GM10266 (cell line): ENCODE measurements at regions not wholly inside any gene's neighbourhood (a gene's known extent, or its start where the extent isn't known, plus 50 kb on each side); places are given as distances from the start of the nearest gene placed in this dataset.
"Not testable (repeated sequence)": the region's sequence is repeated elsewhere in the genome, so short reads cannot be mapped to it uniquely, and the experiment has no call there.

Source experiments
- DNase-seq: peaks from one replicate; pipeline ENCODE4 v3.0.0; 2012; ENCODE audit errors: extremely low spot score
- TF ChIP-seq, protein P1 (sequence below): IDR thresholded peaks from 2 replicates; pipeline ENCODE4 v1.5.1; 2012; ENCODE audit warnings: mild to moderate bottlenecking, low read depth; ENCODE audit not compliant: control insufficient read depth, insufficient read depth; ENCODE audit errors: missing control alignments

DNA sequence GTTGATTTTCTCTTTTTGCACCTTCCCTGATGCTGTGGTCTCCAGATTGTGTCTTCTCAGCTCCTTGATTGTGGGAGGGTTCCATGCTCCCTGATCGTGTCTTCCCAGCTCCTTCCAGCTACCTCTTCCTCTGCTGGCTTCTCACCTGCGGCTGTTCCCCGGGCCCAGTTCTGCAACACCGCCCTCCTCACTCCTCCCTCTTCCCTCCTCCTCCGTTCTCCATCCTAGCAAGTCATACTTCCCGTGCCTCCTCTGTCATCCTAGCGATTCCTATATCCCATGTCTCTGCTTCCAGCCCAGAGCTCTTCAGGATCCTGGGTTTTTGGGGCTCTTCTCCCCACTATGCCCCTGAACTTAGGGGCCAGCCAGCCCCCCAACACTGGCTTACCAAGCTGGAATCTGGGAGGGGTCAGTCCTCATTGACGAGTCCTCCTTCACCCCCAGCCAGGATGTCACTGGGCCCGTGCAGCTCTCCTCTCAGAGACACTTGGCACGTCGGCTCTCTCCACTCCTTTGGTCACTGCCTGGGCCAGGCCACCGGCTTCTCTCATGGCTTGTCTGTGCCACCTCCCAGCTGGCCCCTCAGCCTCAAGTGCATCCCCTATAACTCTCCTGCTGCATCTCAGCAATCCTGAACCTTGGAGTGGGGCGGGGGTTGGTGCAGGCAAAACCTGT lies 255.4 kb upstream of the MVB12B start:
- TF ChIP-seq, protein P1, sequence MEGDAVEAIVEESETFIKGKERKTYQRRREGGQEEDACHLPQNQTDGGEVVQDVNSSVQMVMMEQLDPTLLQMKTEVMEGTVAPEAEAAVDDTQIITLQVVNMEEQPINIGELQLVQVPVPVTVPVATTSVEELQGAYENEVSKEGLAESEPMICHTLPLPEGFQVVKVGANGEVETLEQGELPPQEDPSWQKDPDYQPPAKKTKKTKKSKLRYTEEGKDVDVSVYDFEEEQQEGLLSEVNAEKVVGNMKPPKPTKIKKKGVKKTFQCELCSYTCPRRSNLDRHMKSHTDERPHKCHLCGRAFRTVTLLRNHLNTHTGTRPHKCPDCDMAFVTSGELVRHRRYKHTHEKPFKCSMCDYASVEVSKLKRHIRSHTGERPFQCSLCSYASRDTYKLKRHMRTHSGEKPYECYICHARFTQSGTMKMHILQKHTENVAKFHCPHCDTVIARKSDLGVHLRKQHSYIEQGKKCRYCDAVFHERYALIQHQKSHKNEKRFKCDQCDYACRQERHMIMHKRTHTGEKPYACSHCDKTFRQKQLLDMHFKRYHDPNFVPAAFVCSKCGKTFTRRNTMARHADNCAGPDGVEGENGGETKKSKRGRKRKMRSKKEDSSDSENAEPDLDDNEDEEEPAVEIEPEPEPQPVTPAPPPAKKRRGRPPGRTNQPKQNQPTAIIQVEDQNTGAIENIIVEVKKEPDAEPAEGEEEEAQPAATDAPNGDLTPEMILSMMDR: no peak
- DNase-seq: no peak

DNA sequence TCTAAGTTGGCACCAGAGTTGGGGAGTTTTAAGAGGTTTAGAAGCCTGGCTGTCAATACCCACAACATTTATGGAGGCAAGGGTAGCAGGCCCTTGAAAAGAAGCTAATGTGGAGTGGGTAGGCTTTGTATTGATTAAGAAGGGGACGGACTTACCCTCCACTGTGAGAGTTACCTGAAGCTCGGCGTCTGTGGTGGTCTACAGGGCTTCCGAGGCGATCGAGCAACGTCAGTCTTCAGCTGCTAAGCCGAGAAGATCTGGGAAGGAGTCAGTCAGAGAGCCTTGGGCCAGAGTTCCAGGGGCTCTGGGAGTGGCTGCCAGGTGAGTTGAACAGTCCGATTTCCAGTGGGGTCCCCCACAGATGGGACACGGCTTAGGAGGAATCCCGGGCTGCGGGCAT lies 249.0 kb upstream of the MVB12B start:
- DNase-seq: not testable (repeated sequence)

DNA sequence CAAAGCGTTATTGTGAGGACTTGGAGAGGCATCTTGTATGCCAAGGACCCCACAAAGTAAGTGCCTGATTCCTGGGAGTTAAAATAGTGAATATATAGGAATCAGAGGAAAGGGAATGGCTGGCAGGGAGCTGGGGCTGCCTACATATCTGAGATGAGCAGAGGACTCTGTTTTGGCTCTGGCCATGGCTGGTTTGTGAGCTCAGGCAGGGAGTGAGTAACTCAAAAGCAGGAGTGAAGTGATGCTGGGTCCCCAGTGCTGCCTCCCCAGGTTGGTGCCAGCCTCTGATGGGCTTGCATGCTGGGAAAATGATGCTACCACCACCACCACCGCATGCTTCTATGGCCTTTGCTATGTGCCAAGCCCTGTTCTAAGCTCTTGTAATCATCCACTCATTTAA lies 246.0 kb upstream of the MVB12B start:
- TF ChIP-seq, protein P1: no peak
- no peak for DNase-seq

DNA sequence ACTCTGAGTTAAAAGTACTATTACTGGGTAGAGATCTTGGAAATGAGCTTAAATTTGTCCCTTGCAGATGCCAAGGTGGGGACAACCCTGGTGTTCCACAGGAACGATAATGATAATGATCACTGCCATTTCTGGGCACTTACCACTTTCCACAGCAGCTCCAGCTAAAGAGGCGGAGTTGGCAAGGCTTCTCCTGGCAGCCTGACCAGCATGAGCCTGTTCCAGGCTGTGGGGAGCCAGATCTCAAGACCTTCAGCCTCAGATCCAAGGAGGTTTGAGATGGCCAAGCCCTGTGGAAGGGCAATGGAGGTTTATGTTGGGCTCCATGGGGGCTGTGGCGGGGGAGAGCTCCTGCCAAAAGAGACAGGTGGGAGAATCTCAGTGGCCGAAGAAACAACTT lies 244.9 kb upstream of the MVB12B start:
- DNase-seq: no peak
- TF ChIP-seq, protein P1: no peak

DNA sequence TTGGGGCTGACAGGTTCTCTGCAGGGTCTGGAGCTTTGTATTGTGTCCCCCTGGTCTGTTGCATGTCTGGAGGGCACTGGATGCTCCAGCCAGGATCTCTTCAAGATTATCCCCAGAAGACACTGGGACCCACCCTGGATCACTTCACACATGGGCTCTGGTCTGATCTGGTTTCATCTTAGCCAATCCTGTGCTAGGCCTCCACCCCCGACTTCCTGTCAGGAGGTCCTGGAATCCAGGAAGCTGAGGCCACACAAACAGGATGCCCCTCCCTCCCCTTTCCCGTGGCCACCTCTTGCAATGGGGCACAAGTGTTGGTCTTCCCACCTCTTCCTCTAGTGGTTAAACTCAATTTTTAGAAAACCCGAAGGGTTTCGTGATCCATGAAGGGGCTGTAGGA lies 242.6 kb upstream of the MVB12B start:
- DNase-seq: no peak
- TF ChIP-seq, protein P1: no peak

DNA sequence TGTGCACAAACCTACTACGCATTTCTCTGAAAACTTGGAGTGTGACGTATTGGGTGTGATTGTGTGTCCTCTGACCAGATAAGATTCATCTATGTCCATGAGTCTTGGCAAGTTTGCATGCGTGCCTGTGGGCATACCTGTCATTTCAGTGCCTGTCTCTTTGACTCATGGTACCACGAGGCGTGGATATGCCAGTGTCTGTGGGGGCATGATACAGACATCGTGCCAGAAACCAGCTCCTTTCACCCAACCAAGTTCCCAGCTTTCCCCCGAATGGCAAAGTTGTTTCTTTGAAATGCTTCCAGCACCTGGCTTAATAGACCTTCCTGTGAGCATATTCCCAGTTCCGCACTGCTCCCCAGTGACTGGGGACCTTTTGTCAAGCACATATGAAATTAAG lies 241.9 kb upstream of the MVB12B start:
- no peak for DNase-seq

DNA sequence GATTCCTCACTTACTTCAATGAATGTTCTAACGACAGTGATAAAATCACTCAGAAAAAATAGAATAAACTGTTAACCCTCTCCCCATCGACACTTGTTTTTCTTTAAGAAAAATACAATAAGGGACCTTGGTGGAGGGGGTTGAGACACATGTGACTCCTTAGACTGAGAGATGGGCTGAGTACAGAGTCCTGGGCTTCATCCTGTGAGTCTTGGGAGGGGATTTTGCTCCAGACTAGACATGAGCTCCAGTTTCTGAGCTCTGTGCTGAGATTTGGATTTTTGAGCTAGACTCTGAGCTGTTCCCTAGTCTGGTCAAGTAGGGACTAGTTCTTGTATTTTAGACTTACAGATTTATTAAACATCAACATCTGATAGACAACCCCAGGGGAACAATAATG lies 241.5 kb upstream of the MVB12B start:
- TF ChIP-seq, protein P1: no peak
- no peak for DNase-seq

More for the DNA sequence above, 241.9 kb upstream of the MVB12B start:
- TF ChIP-seq, protein P1: no peak

DNA sequence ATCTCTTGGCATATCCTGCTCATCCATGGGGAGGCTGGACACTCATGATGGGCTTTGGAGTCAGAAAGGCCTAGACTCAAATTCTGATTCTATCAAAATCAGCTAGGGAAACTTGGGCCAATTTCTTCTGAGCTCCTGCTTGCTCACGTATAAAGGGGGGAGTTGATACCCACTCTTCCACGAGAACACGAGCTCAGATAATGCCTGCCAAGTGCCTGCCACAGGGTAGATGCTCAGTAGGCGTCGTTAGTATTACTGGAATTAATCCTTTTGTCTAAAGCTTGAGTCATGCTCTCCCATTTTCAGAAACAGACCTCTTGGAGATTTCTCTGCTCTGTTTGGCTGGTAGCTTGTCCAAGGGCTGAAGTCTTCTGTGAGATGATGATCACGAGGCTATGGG lies 238.3 kb upstream of the MVB12B start:
- DNase-seq: no peak
- TF ChIP-seq, protein P1: no peak
